ENCODE measurements at regions not wholly inside any gene's neighbourhood (a gene's known extent, or its start where the extent isn't known, plus 50 kb on each side); places are given as distances from the start of the nearest gene placed in this dataset.

- Histone ChIP-seq H3K36me3 (no peaks in the 10 kb centered on the region), H3K4me1 (peaks cover 0 to 11% (median 2%) of the 10 kb centered on the region in 4 donors), H3K27ac (no peak overlapping the region), H3K9me3 (no peaks in the 10 kb centered on the region), H3K4me3 (no peak overlapping the region), H3K27me3 (no peaks in the 10 kb centered on the region)
- ATAC-seq (ENCODE audit: low FRiP score in 2 of 2) (no peak), DNase-seq (peak in 1 of 2 donors; percentile 68)
- WGBS, 2 donors = 77 to 88% methylated on average over 10 to 15 of the region's 15 CpGs
- no peak for TF ChIP-seq POLR2A (IDR thresholded peaks at IDR 0.05)
- TF ChIP-seq CTCF (IDR thresholded peaks at IDR 0.05) = no peak
- no peak for TF ChIP-seq EP300 (IDR thresholded peaks at IDR 0.05)
- no peak for TF ChIP-seq POLR2AphosphoS5 (IDR thresholded peaks at IDR 0.05)
Observed at GRCh38 chr5:173753307-173754168, 134.6 kb upstream of the CPEB4 start.

GRCh38 chr5:173755319-173755718 lies 132.8 kb upstream of the CPEB4 start:
- Histone ChIP-seq H3K36me3 (no peaks in the 10 kb centered on the region), H3K4me3 (no peak overlapping the region), H3K27ac (no peak overlapping the region), H3K27me3 (no peaks in the 10 kb centered on the region), H3K4me1 (peaks cover 0 to 14% (median 3%) of the 10 kb centered on the region in 4 donors), H3K9me3 (no peaks in the 10 kb centered on the region)
- DNase-seq (no peak), ATAC-seq (ENCODE audit: low FRiP score in 2 of 2) (no peak)
- 94 to 98% methylated on average over 3 of the region's 3 CpGs for WGBS, 2 donors
- TF ChIP-seq POLR2AphosphoS5 (IDR thresholded peaks at IDR 0.05) (no peak), EP300 (IDR thresholded peaks at IDR 0.05) (no peak), POLR2A (IDR thresholded peaks at IDR 0.05) (no peak), CTCF (IDR thresholded peaks at IDR 0.05) (no peak)

- no peaks in the 10 kb centered on the region for H3K27me3 ChIP-seq
- peaks cover 0 to 14% (median 3%) of the 10 kb centered on the region in 4 donors for H3K4me1 ChIP-seq
- H3K27ac ChIP-seq = peak overlapping the region in 1 of 4 donors; percentile 43
- DNase-seq (no peak), ATAC-seq (ENCODE audit: low FRiP score in 2 of 2) (no peak)
- no peaks in the 10 kb centered on the region for H3K36me3 ChIP-seq
- WGBS, 2 donors = 64 to 65% methylated on average over 12 of the region's 12 CpGs
- H3K9me3 ChIP-seq = no peaks in the 10 kb centered on the region
- TF ChIP-seq POLR2A (IDR thresholded peaks at IDR 0.05) (no peak), EP300 (IDR thresholded peaks at IDR 0.05) (no peak)
- H3K4me3 ChIP-seq = peak overlapping the region in 1 of 4 donors; percentile 5
Observed at GRCh38 chr5:173757403-173758209, 130.5 kb upstream of the CPEB4 start.

GRCh38 chr5:173758676-173759075 lies 129.5 kb upstream of the CPEB4 start:
- H3K36me3 ChIP-seq = no peaks in the 10 kb centered on the region
- ATAC-seq (ENCODE audit: low FRiP score in 2 of 2) = no peak
- no peak overlapping the region for H3K4me3 ChIP-seq
- no peaks in the 10 kb centered on the region for H3K27me3 ChIP-seq
- H3K9me3 ChIP-seq = no peaks in the 10 kb centered on the region
- TF ChIP-seq POLR2AphosphoS5 (IDR thresholded peaks at IDR 0.05) = no peak
- no peak for TF ChIP-seq EP300 (IDR thresholded peaks at IDR 0.05)
- no peak for TF ChIP-seq POLR2A (IDR thresholded peaks at IDR 0.05)
- no peak for TF ChIP-seq CTCF (IDR thresholded peaks at IDR 0.05)
- peaks cover 0 to 14% (median 7%) of the 10 kb centered on the region in 4 donors for H3K4me1 ChIP-seq
- H3K27ac ChIP-seq = no peak overlapping the region
- 78 to 79% methylated on average over 3 of the region's 3 CpGs for WGBS, 2 donors
- no peak for DNase-seq

GRCh38 chr5:173759691-173760090 lies 128.5 kb upstream of the CPEB4 start:
- H3K36me3 ChIP-seq = no peaks in the 10 kb centered on the region
- TF ChIP-seq POLR2AphosphoS5 (IDR thresholded peaks at IDR 0.05) = no peak
- no peak for TF ChIP-seq EP300 (IDR thresholded peaks at IDR 0.05)
- TF ChIP-seq POLR2A (IDR thresholded peaks at IDR 0.05) = no peak
- TF ChIP-seq CTCF (IDR thresholded peaks at IDR 0.05) = no peak
- no peak overlapping the region for H3K27ac ChIP-seq
- ATAC-seq (ENCODE audit: low FRiP score in 2 of 2) (no peak), DNase-seq (no peak)
- H3K4me1 ChIP-seq = peaks cover 7 to 23% (median 14%) of the 10 kb centered on the region in 4 donors
- H3K9me3 ChIP-seq = no peaks in the 10 kb centered on the region
- H3K4me3 ChIP-seq = no peak overlapping the region
- WGBS, 2 donors = 92 to 94% methylated on average over 6 to 8 of the region's 8 CpGs
- no peaks in the 10 kb centered on the region for H3K27me3 ChIP-seq

All from upper lobe of left lung (tissue), 6 donors.